Suprapubic skin (tissue), 4 donors: ENCODE measurements at regions not wholly inside any gene's neighbourhood (a gene's known extent, or its start where the extent isn't known, plus 50 kb on each side); places are given as distances from the start of the nearest gene placed in this dataset.

Experiments
- DNase-seq, 2 donors: peaks; one replicate each; pipeline ENCODE4 v3.0.0-alpha.2; 2019; ENCODE audit warnings: low spot score in 2 of 2
- H3K27ac ChIP-seq: fragments of 200-600 bp; sonication (generic); one replicate; pipeline ENCODE4 v1.5.1; 2019
- H3K27me3 ChIP-seq: fragments of 200-600 bp; sonication (generic); one replicate; pipeline ENCODE4 v1.5.1; 2019
- H3K36me3 ChIP-seq: fragments of 200-600 bp; sonication (generic); one replicate; pipeline ENCODE4 v1.5.1; 2019
- H3K4me1 ChIP-seq: fragments of 200-600 bp; sonication (generic); one replicate; pipeline ENCODE4 v1.5.1; 2019
- H3K4me3 ChIP-seq: fragments of 200-600 bp; sonication (generic); one replicate; pipeline ENCODE4 v1.5.1; 2019; ENCODE audit warnings: mild to moderate bottlenecking
- H3K9me3 ChIP-seq: fragments of 200-600 bp; sonication (generic); one replicate; pipeline ENCODE4 v1.5.1; 2019
- EP300 ChIP-seq: sonication (generic); formaldehyde crosslinking; IDR thresholded peaks from one replicate; pipeline ENCODE4 v1.6.1; 2017; ENCODE audit warnings: antibody characterized with exemption
- POLR2A ChIP-seq, 2 donors: fragments of 450-650 bp; IDR thresholded peaks; one replicate each; pipeline ENCODE4 v1.6.1; 2017; ENCODE audit warnings: antibody characterized with exemption in 2 of 2, mild to moderate bottlenecking in 2 of 2, moderate library complexity in 2 of 2
- POLR2AphosphoS5 ChIP-seq, 3 donors: sonication (generic); formaldehyde crosslinking; IDR thresholded peaks; one replicate each; pipeline ENCODE4 v1.6.1; 2017; ENCODE audit warnings: antibody characterized with exemption in 3 of 3
- WGBS: methylation state at CpG from one replicate; pipeline ENCODE4 v1.1.5; 2018; 5-methylcytosine and 5-hydroxymethylcytosine counted together
- TF ChIP-seq, protein P1 (sequence below), 2 donors: fragments of 200-600 bp in 1 of 2; fragments of 450-650 bp in 1 of 2; sonication (generic) in 1 of 2; IDR thresholded peaks; one replicate each; pipeline ENCODE4 v1.5.1; 2016 to 2019; ENCODE audit warnings: antibody characterized with exemption in 2 of 2, mild to moderate bottlenecking in 1 of 2, moderate library complexity in 1 of 2

DNA sequence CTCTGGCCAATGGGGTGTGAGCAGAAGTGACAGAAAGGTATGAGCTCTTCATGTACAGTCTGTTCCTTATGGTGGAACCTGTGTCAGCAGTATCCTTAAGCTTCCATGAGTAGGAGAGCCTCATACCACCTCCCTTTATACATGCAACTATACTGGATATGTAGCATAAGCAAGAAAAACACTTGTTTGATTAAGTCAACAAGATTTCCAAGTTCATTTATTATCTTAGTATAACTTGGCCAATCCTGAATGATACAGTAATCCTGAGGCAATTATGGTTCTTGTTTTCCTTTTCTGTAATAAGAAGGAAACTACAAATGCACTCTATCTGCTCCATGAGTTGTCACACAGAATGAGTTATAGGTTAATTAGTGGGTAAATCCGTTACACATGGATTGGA is 409.6 kb upstream of the ID4 start:
- 71% methylated on average over 1 of the region's 1 CpG for WGBS
- H3K4me1 ChIP-seq, result no peaks in the 10 kb centered on the region
- TF ChIP-seq, protein P1, sequence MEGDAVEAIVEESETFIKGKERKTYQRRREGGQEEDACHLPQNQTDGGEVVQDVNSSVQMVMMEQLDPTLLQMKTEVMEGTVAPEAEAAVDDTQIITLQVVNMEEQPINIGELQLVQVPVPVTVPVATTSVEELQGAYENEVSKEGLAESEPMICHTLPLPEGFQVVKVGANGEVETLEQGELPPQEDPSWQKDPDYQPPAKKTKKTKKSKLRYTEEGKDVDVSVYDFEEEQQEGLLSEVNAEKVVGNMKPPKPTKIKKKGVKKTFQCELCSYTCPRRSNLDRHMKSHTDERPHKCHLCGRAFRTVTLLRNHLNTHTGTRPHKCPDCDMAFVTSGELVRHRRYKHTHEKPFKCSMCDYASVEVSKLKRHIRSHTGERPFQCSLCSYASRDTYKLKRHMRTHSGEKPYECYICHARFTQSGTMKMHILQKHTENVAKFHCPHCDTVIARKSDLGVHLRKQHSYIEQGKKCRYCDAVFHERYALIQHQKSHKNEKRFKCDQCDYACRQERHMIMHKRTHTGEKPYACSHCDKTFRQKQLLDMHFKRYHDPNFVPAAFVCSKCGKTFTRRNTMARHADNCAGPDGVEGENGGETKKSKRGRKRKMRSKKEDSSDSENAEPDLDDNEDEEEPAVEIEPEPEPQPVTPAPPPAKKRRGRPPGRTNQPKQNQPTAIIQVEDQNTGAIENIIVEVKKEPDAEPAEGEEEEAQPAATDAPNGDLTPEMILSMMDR (IDR thresholded peaks at IDR 0.05), result no peak
- no peak for TF ChIP-seq EP300
- TF ChIP-seq POLR2AphosphoS5 (IDR thresholded peaks at IDR 0.05), result no peak
- TF ChIP-seq POLR2A (IDR thresholded peaks at IDR 0.05), result no peak

DNA sequence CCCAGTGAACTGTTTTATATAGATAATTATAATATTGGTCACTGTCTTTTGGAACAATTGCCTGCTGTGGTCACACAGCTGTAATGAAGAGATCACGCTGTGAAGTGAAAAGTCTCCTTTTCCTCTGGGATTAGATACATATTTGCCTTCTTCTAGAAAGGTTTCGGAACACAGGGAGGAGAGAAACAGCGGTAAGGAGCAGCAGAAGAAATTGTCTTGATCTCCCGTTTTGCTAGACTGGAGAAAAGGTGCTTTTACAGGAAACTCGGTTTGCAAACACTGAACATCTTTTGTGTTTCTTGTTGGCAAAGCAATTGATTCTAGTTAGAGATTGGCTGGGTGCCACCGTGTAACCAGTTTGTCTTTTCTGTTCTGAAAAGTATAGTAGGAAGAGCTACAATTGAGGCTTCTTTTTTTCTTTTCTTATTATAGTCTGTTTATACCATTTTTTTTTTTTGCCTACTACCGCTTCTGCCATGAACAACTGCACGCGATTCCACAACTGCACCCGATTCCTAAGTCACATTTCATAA is 404.1 kb upstream of the ID4 start:
- no peak for DNase-seq
- Histone ChIP-seq H3K36me3 (no peaks in the 10 kb centered on the region), H3K27ac (no peak overlapping the region), H3K9me3 (no peaks in the 10 kb centered on the region), H3K27me3 (no peaks in the 10 kb centered on the region), H3K4me1 (no peaks in the 10 kb centered on the region), H3K4me3 (no peak overlapping the region)
- TF ChIP-seq POLR2A (IDR thresholded peaks at IDR 0.05) (no peak), POLR2AphosphoS5 (IDR thresholded peaks at IDR 0.05) (no peak), EP300 (no peak)
- TF ChIP-seq, protein P1 (IDR thresholded peaks at IDR 0.05), result no peak
- 50% methylated on average over 10 of the region's 10 CpGs for WGBS

More for the DNA sequence above, 409.6 kb upstream of the ID4 start:
- H3K4me3 ChIP-seq, result no peak overlapping the region
- no peaks in the 10 kb centered on the region for H3K27me3 ChIP-seq
- no peaks in the 10 kb centered on the region for H3K36me3 ChIP-seq
- H3K27ac ChIP-seq, result no peak overlapping the region
- H3K9me3 ChIP-seq, result no peaks in the 10 kb centered on the region
- no peak for DNase-seq

DNA sequence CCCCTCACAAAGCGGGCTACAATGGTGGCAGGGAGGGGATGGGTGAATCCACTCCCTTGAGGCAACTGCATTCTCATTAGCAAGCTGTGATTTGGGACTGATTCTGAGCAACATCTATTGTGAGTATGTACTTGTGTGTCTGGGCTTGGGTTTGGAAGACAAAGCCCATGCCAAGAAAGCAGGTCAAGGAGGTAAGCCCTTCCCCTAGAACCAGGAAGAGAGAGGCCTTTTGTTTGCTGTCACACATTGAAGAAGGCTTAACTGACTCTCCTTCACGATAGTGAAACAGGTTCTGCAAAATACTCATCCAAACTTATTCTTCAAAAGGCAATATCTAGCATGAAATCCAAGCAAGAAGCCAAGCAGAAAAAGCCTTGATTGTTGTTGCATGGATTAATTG is 403.1 kb upstream of the ID4 start:
- no peaks in the 10 kb centered on the region for H3K27me3 ChIP-seq
- no peaks in the 10 kb centered on the region for H3K9me3 ChIP-seq
- no peak overlapping the region for H3K4me3 ChIP-seq
- no peak for DNase-seq
- H3K4me1 ChIP-seq, result no peaks in the 10 kb centered on the region
- WGBS, result 70% methylated on average over 2 of the region's 2 CpGs
- no peak for TF ChIP-seq POLR2A (IDR thresholded peaks at IDR 0.05)
- no peaks in the 10 kb centered on the region for H3K36me3 ChIP-seq
- H3K27ac ChIP-seq, result no peak overlapping the region

DNA sequence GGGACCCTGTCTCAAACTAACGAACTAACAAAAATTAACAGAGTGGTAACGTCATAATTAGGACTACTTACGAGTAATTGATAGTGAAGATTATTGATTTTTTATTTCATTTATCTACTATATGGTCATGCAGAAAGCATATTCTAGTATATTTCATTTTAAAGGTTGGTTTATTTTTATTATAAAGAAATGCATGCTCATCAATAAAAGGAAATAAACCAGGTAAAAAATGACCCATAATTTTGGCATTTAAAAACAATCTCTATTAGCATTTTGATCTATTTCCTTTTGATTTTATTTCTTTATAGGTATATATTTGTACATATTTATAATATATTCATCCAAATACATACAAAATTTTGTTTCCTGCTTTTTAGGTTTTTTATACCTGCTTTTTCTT is 401.4 kb upstream of the ID4 start:
- WGBS, result 92% methylated on average over 3 of the region's 3 CpGs

DNA sequence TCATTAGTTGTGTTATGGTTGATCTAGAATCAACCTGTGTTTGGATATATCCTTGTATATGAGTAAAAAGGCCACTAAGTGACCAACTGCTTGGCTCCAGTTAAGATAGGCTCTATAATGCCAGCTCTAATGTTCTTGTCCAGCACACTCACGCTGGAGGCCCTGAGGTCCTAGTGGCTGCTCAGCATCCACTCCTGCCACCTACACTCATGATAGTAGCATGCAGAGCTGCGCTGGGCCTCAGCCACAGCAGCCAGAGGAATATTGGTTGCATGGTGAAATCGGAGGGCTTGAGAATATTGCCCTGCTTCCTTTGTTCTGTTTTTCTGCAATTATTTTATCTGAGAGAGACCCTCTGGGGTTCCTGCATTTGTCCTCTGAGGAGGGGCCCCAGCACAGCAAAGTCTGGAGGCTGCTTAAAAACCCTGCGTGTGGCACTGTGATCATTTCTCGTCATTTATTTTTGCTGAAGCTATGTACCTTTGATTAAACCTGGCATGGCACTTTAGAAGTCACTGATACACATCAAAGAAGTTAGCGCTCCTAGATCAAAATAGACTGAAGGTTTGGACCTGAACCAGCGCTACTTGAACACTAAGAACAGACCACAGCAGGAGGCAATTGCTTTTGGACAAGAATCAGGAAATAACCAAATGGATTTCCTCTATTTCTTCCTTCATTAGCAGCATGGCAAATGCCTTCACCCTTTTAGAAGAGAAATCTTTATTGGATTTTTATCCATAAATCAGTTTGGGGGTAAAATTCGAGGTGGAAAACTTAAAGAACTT is 398.4 kb upstream of the ID4 start:
- H3K27ac ChIP-seq, result no peak overlapping the region

More for the DNA sequence above, 401.4 kb upstream of the ID4 start:
- Histone ChIP-seq H3K4me3 (no peak overlapping the region), H3K9me3 (no peaks in the 10 kb centered on the region), H3K4me1 (no peaks in the 10 kb centered on the region), H3K36me3 (no peaks in the 10 kb centered on the region), H3K27ac (no peak overlapping the region), H3K27me3 (no peaks in the 10 kb centered on the region)
- no peak for DNase-seq
- TF ChIP-seq, protein P1 (IDR thresholded peaks at IDR 0.05), result no peak
- no peak for TF ChIP-seq POLR2AphosphoS5 (IDR thresholded peaks at IDR 0.05)
- no peak for TF ChIP-seq EP300
- TF ChIP-seq POLR2A (IDR thresholded peaks at IDR 0.05), result no peak

More for the DNA sequence above, 398.4 kb upstream of the ID4 start:
- WGBS, result 86% methylated on average over 8 of the region's 8 CpGs
- no peak for DNase-seq
- no peak for TF ChIP-seq POLR2A (IDR thresholded peaks at IDR 0.05)
- TF ChIP-seq EP300, result no peak
- no peak for TF ChIP-seq POLR2AphosphoS5 (IDR thresholded peaks at IDR 0.05)
- TF ChIP-seq, protein P1 (IDR thresholded peaks at IDR 0.05), result no peak
- H3K4me3 ChIP-seq, result no peak overlapping the region
- no peaks in the 10 kb centered on the region for H3K9me3 ChIP-seq
- H3K36me3 ChIP-seq, result no peaks in the 10 kb centered on the region
- H3K27me3 ChIP-seq, result no peaks in the 10 kb centered on the region
- no peaks in the 10 kb centered on the region for H3K4me1 ChIP-seq
